Skeletal muscle satellite cell (primary cell): ENCODE measurements at regions not wholly inside any gene's neighbourhood (a gene's known extent, or its start where the extent isn't known, plus 50 kb on each side); places are given as distances from the start of the nearest gene placed in this dataset.

Source experiments
- H3K27me3 ChIP-seq: 2 replicates; pipeline ENCODE4 v1.7.0; 2013; ENCODE audit warnings: low read length; ENCODE audit not compliant: control insufficient read depth, insufficient read depth
- H3K36me3 ChIP-seq: 2 replicates; pipeline ENCODE4 v1.7.0; 2013; ENCODE audit warnings: mild to moderate bottlenecking, control low read depth, low read length; ENCODE audit not compliant: insufficient read depth
- H3K4me1 ChIP-seq: 2 replicates; pipeline ENCODE4 v1.7.0; 2013; ENCODE audit warnings: low read length; ENCODE audit not compliant: control insufficient read depth, insufficient read depth
- H3K4me2 ChIP-seq: 2 replicates; pipeline ENCODE4 v1.7.0; 2013; ENCODE audit warnings: mild to moderate bottlenecking, low read length
- H3K4me3 ChIP-seq: 2 replicates; pipeline ENCODE4 v1.7.0; 2013; ENCODE audit warnings: low read length
- H3K9ac ChIP-seq: 2 replicates; pipeline ENCODE4 v1.7.0; 2013; ENCODE audit warnings: mild to moderate bottlenecking, low read depth, low read length, moderate library complexity
- H3K9me3 ChIP-seq: replicated peaks from 2 replicates; pipeline ENCODE4 v1.7.0; 2013; ENCODE audit warnings: mild to moderate bottlenecking, control low read depth, low read length

DNA sequence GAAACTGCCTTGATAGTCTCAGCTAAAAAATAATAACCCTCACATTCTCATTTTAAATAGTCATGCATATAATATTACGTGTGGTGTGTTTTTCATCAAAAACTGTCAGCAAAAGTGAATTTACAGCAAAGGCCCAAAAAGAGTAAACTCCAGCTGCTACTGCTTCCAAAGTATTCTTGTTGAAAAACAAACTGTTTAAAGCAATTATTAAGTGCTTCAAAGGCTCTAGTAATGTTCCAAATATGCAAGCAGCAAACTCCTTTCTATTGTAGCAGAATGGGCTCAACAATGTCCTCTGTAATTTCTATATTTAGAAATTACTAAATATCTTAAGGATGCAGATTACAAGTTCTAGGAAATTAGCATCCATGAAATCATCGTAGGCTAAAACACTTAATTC lies 280.0 kb upstream of the TBX18 start:
- Histone ChIP-seq H3K36me3 (no peaks in the 10 kb centered on the region), H3K9ac (no peak overlapping the region), H3K4me1 (no peaks in the 10 kb centered on the region), H3K9me3 (no peaks in the 10 kb centered on the region), H3K27me3 (peaks cover 3% of the 10 kb centered on the region), H3K4me2 (no peak overlapping the region), H3K4me3 (no peak overlapping the region)

DNA sequence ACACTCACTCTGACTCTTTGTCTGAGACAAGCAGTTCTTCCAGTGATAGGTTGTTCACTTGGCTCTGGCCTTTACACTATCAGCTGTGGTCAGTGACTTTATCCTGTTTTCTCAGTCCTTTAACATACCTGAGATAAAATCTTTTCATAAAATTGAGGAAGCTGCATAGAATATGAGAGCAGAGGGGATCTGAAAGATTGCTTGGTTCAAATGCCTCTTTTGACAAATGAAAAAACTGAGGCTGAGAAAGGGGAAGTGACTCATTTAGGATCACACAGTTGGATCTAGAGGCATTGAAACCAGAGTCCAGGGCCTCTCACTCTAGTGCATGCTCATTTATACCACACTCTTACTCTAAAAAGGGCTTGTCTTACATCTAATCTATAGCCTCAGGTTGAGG lies 277.0 kb upstream of the TBX18 start:
- Histone ChIP-seq H3K4me1 (no peaks in the 10 kb centered on the region), H3K9ac (no peak overlapping the region), H3K4me2 (no peak overlapping the region), H3K36me3 (no peaks in the 10 kb centered on the region), H3K4me3 (no peak overlapping the region), H3K27me3 (peaks cover 7% of the 10 kb centered on the region), H3K9me3 (no peaks in the 10 kb centered on the region)

DNA sequence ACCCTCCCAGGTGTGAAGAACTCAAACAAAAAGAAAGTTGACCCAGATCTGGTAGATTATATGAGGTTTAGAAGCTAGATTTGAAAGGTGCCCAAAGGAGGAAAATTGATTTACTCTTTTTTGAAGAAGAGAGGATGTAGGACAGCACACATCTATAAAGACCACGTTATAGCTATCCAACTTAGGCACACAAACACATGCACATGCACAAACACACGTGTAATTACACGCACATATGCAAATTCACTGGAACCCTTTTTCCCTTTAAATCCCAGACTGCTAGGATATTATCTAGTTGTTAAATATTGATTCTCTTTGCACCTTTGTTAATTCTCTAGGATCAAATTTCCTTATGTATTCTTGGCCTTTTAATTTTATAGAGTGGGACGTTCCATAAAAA lies 272.8 kb upstream of the TBX18 start:
- no peaks in the 10 kb centered on the region for H3K36me3 ChIP-seq
- H3K4me2 ChIP-seq = no peak overlapping the region
- no peak overlapping the region for H3K4me3 ChIP-seq
- H3K4me1 ChIP-seq = no peaks in the 10 kb centered on the region
- no peak overlapping the region for H3K9ac ChIP-seq
- H3K27me3 ChIP-seq = peaks cover 6% of the 10 kb centered on the region
- H3K9me3 ChIP-seq = no peaks in the 10 kb centered on the region

DNA sequence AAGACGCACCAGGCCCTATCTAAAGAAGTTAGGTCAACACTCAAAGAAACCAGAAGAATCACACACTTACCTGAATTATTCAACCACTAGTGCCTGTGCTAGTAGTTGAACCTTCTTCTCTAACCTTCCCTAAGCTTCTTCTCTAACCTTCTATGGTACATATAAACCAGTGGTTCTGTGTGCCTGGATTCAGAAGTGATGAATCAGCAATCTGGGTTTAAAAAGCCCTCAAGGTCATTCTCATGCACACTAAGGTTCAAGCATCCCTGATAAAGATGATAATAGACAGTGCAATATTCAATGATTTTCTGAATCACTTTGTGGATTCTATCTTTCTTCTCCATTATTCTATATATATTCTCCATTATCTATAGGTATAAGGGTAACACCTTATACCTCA lies 271.4 kb upstream of the TBX18 start:
- no peaks in the 10 kb centered on the region for H3K9me3 ChIP-seq
- H3K4me1 ChIP-seq = no peaks in the 10 kb centered on the region
- H3K4me3 ChIP-seq = no peak overlapping the region
- H3K9ac ChIP-seq = no peak overlapping the region
- H3K36me3 ChIP-seq = no peaks in the 10 kb centered on the region
- H3K27me3 ChIP-seq = peaks cover 7% of the 10 kb centered on the region
- no peak overlapping the region for H3K4me2 ChIP-seq

DNA sequence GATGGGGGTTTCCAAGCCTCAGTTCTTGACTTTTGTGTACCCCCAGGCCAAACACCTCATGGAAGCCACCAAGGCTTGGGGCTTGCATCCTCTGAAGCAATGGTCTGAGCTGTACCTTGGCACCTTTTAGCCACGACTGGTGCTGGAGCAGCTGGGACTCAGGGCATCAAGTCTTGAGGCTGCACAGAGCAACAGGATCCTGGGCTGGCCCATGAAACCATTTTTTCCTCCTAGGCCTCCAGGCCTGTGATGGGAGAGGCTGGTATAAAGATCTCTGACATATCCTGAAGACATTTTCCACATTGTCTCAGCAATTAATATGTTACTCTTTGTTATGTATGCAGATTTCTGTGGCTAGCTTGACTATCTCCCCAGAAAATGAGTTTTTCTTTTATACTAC lies 269.1 kb upstream of the TBX18 start:
- no peak overlapping the region for H3K4me2 ChIP-seq
- H3K9me3 ChIP-seq = no peaks in the 10 kb centered on the region
- no peak overlapping the region for H3K4me3 ChIP-seq
- peaks cover 20% of the 10 kb centered on the region for H3K27me3 ChIP-seq
- no peaks in the 10 kb centered on the region for H3K36me3 ChIP-seq
- no peaks in the 10 kb centered on the region for H3K4me1 ChIP-seq
- no peak overlapping the region for H3K9ac ChIP-seq

DNA sequence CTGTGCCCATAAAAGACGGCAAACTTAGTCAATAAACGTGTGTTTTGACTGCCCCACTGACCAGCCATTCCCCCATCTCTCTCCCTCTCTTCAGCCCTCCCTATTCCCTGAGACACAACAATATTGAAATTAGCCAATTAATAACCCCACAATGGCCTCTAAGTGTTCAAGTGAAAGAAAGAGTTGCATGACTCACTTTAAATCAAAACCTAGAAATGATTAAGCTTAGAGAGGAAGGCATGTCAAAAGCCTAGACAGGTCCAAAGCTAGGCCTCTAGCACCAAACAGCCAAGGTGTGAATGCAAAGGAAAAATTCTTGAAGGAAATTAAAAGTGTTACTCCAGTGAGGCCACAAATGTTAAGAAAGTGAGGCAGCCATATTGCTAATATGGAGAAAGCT lies 261.6 kb upstream of the TBX18 start:
- no peaks in the 10 kb centered on the region for H3K9me3 ChIP-seq
- H3K4me2 ChIP-seq = no peak overlapping the region
- peaks cover 36% of the 10 kb centered on the region for H3K27me3 ChIP-seq
- no peaks in the 10 kb centered on the region for H3K4me1 ChIP-seq
- no peak overlapping the region for H3K4me3 ChIP-seq
- no peak overlapping the region for H3K9ac ChIP-seq
- no peaks in the 10 kb centered on the region for H3K36me3 ChIP-seq

DNA sequence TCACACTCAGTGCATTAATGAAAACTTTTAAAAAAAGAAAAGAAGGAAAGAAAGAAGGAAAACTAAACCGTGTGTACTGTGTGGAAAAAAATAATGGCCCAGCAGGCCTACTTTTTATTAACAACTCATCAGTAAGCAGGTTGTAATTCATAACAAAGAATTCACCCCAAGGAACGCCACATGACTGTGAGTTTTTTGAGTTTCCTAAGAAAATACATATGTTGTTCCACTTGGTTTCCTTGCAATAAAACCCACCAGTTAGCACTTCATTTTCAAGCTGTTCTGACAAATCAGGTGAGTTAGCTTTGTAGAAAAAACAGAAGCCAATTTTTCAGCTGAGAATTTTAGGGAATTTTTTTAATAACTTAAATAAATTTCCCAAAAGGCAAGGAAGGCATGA lies 259.3 kb upstream of the TBX18 start:
- no peak overlapping the region for H3K4me2 ChIP-seq
- H3K4me3 ChIP-seq = no peak overlapping the region
- no peaks in the 10 kb centered on the region for H3K36me3 ChIP-seq
- peaks cover 34% of the 10 kb centered on the region for H3K27me3 ChIP-seq
- no peak overlapping the region for H3K9ac ChIP-seq
- no peaks in the 10 kb centered on the region for H3K9me3 ChIP-seq
- no peaks in the 10 kb centered on the region for H3K4me1 ChIP-seq

DNA sequence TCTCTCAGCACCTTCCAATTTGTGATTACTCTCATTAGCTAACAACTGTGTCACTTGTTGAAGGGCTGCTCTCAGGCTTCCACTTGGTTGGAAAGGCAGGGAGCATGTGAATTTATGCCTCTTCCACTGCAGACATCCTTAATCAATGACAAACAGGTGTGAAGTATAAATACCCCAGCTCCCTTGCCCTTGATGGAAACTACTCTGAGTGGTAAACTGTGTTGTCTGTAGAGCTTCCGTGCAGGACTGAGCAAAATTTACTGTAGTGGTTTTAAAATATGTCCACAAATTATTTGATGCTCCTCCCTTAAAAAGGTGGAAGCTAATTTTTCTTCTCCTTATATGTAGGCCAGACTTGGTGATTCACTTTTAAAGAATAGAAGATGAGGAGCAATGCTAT lies 253.0 kb upstream of the TBX18 start:
- H3K9ac ChIP-seq = no peak overlapping the region
- no peak overlapping the region for H3K4me2 ChIP-seq
- H3K4me1 ChIP-seq = no peaks in the 10 kb centered on the region
- H3K9me3 ChIP-seq = no peaks in the 10 kb centered on the region
- peaks cover 37% of the 10 kb centered on the region for H3K27me3 ChIP-seq
- H3K4me3 ChIP-seq = no peak overlapping the region
- no peaks in the 10 kb centered on the region for H3K36me3 ChIP-seq

DNA sequence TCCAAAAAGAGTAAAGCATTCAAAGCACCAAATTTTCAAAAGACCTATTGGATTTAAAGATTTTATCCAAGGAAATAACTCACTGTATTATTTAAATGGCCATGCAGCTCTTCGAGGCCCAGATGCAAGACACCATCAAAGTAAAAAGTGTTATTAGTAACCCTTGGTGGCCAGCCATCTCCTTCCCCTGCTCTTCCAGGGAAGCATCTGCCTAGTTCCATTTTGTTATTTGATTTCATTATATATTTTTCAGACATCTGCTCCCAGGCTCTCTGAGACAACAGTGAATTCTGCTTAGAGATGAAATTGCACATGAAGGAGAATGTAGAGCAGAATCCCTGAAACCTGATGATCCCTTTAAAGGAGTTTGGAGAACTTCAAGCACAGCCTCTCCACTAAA lies 252.3 kb upstream of the TBX18 start:
- Histone ChIP-seq H3K9ac (no peak overlapping the region), H3K27me3 (peaks cover 31% of the 10 kb centered on the region), H3K9me3 (no peaks in the 10 kb centered on the region), H3K4me2 (no peak overlapping the region), H3K4me1 (no peaks in the 10 kb centered on the region), H3K4me3 (no peak overlapping the region), H3K36me3 (no peaks in the 10 kb centered on the region)

DNA sequence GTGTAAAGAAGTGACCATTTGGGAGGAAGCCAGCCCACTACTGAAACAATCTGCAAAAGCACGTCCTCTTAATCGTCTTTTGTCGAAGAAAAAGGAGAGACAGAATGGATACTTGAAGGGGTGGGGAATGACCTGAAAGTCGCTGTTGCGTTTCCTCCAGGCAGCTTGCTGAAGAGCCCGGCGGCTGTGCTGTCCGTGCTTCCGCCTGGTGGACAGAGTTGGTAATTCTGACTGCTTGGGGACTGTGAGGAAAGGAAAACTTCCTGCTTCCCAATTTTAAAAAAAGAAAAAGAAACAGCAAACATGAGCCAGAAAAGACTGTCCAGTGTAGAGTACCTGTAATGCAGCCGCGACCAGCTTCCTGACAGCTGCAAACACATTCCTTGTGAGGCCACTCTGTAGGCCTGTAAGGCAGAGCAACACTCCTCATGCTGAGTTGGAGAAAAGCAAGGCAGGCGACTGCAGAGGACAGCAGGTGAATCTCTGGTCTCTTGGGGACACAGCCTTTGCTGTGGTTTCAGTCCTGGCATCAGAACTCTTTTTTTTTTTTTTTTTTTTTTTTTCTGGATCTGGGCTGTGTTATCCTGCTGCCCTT lies 251.1 kb upstream of the TBX18 start:
- Histone ChIP-seq H3K9me3 (no peaks in the 10 kb centered on the region), H3K36me3 (no peaks in the 10 kb centered on the region), H3K9ac (no peak overlapping the region), H3K4me1 (no peaks in the 10 kb centered on the region), H3K4me3 (no peak overlapping the region), H3K4me2 (peak overlapping the region; percentile 35), H3K27me3 (peaks cover 27% of the 10 kb centered on the region)

DNA sequence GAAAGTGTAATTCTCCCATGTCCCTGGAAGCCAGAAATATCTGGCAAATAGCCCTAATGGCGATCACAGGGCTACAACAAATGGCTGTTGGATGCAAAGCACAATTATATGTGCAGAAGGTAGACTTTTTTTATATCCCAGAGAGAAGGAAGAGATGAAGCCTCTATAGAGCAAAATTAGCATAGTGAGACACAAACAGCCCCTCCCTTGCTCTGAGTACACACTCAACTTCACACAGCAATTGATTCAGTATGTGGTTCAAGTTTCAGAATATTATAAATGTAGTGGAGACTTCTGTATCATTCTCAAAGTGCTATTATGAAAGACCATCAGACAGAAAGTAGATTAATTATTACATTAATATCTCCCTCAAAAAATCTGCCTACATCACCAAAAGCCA lies 246.5 kb upstream of the TBX18 start:
- peaks cover 11% of the 10 kb centered on the region for H3K27me3 ChIP-seq
- H3K4me1 ChIP-seq = no peaks in the 10 kb centered on the region
- no peak overlapping the region for H3K4me3 ChIP-seq
- H3K36me3 ChIP-seq = no peaks in the 10 kb centered on the region
- no peaks in the 10 kb centered on the region for H3K9me3 ChIP-seq
- no peak overlapping the region for H3K4me2 ChIP-seq
- H3K9ac ChIP-seq = no peak overlapping the region

DNA sequence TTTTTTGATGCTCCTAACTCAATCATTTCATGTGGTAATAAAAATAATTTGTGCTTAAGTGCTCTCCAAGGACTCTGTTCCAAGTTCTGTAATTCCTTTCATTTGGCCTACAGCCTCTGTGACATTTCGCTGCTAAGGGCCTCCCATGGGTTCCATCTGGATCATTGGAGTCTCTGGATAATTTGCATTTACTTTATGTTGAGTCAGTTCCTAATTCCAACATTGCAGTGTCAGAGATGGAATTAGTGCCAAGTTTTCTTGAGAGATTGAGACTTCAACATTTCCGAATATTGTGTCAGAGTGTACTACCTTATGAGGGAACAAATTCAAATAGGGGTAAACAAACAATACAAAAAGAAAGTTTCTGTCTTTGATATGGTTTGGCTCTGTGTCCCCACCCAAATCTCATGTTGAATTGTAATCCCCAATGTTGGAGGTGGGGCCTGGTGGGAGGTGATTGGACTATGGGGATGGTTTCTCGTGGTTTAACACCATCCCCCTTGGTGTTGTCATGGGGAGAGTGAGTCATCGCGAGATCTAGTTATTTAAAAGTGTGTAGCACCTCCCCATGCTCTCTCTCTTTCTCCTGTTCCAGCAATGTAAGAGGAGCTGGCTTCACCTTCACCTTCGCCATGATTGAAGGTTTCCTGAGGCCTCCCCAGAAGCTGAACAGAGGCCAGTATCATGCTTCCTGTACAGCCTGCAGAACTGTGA lies 244.1 kb upstream of the TBX18 start:
- H3K4me3 ChIP-seq = no peak overlapping the region
- H3K27me3 ChIP-seq = peaks cover 34% of the 10 kb centered on the region
- no peaks in the 10 kb centered on the region for H3K9me3 ChIP-seq
- H3K4me1 ChIP-seq = no peaks in the 10 kb centered on the region
- H3K9ac ChIP-seq = no peak overlapping the region
- no peaks in the 10 kb centered on the region for H3K36me3 ChIP-seq
- no peak overlapping the region for H3K4me2 ChIP-seq
